Inflammatory macrophage treated with lipopolysaccharide for 4 hours (primary cell): ENCODE measurements at regions not wholly inside any gene's neighbourhood (a gene's known extent, or its start where the extent isn't known, plus 50 kb on each side); places are given as distances from the start of the nearest gene placed in this dataset.
"Not testable (repeated sequence)": the region's sequence is repeated elsewhere in the genome, so short reads cannot be mapped to it uniquely, and the experiment has no call there.

Experiments used
- DNase-seq: peaks from one replicate; pipeline ENCODE4 v3.0.0-alpha.2; 2020

DNA sequence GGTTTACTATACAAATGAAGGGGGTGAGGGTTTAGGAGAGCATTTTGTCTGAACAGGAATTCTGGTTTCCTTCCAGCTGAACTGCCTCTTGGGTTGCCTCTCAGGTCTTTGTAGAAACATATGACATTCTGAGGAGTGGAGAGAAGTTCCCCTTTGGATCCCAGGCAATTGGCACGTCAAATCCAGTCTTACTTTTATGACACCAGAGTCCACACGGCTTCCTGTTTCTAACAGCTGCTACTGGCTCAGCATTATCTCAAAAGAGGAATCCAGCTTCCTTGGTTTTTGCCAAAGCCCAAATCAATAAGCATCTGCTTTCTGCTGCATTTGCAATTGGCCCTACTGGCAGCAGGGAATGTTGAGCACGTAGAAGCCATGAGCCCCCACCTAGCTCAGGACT is 97.6 kb upstream of the FAM20A start:
- DNase-seq: peak; percentile 91

DNA sequence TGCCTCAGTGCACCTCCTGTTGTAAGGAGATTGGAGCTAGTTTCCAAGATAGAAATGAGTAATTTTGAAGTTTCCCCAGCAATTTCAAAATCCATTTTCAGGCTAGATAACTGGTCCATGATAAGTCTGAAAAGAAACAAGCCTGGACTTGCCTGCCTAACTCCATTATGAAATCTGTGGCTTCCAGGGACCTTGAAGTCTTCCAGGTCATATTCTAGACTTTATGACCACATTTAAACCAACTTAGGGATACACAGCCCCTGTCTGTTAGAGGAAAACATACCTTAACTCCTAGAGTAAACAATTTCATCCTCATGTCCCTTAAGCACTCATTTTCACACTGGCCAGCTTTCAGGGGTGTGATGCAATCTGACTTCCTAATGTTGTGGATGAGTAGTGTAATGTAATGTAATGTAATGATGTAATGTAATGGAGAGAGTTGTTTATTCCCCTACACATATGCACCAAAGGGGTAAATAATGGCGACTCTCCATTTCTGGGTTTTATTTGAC is 96.7 kb upstream of the FAM20A start:
- DNase-seq: peak; percentile 88

DNA sequence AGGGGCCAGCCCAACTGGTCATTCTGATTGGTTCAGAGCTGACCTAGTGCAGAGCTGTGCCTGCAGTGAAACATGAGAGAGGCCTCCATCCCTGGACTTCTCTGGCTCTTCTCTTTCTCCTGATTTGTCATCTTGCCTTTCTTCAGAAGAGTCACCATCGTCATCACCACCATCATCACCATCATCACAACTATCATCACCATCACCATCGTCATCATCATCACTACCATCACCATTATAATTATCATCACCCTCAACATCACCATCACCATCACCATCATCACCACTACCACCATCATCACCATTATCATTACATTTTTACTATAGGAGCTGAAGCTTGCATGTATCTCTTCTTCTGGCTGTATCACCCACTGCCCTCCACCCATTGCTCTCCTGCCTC is 94.5 kb upstream of the FAM20A start:
- no peak for DNase-seq

DNA sequence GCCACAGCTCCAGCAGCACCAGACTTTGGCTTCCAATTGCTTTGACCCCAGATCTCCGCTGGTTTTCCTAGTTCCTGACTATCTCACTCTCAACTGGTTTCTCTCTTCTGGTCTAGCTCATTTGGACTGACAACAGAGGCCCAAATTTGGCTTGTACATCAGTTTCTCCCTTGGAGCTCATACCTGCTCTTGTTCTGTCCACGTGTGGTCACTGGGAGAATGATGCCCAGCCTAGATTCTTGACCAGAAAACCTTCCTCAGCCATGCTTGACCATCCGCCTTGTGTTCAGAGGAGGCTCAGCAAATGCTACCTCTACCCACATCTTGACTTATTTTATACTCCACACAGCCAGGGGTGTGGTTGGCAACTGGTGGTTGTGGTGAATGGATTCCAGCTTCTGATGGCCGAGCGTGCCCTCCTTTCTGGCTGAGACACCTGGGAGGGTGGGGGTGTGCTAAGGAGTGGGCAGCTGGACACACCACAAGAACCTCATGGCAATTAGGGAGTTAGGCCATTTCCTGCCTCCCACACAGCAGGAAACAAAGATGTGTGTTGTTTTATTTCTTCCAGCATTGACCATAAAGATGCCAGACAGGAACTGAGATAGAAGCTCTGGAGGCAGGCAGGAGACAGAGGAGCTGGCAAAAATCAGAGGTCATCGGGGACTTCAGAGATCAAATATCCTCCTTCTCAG is 93.8 kb upstream of the FAM20A start:
- DNase-seq: peak; percentile 33

DNA sequence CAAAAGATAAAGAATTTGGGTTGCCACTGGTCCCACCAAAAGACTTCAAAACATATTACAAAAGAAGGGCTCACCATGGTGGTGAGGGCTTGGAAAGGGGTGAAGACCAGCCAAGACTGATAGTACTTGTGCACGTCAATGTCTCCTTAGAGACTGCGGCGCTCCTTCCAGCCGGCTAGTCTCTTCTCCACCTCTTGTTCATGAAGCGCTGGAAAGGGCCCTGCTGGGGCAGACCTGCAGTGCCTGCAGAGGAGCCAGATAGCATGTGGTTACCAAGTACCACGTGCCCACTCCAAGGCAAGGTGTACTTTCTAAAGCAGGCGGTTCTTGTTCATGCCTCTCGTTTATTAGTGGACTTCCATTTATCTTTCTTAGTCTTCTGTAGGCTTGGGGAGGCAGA is 92.7 kb upstream of the FAM20A start:
- DNase-seq: no peak

DNA sequence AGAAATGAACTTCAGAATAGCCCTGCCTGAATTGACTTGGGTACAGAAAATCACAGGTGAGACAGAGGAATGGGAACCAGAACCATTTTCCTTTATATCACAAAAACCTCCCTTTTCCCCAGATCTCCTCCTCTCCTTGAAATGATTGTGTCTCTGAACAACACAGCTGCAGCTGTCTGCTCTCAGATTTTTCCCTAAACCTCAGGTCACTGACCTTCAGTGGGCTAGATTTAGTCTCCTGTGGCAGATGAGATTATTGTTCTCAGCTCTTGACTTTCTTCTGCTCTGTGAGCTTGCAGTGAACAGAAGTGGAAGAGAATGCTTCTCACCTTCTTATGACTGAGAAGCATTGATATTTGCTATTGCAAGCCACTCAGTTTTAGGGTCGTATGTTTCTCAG is 92.3 kb upstream of the FAM20A start:
- DNase-seq: no peak

DNA sequence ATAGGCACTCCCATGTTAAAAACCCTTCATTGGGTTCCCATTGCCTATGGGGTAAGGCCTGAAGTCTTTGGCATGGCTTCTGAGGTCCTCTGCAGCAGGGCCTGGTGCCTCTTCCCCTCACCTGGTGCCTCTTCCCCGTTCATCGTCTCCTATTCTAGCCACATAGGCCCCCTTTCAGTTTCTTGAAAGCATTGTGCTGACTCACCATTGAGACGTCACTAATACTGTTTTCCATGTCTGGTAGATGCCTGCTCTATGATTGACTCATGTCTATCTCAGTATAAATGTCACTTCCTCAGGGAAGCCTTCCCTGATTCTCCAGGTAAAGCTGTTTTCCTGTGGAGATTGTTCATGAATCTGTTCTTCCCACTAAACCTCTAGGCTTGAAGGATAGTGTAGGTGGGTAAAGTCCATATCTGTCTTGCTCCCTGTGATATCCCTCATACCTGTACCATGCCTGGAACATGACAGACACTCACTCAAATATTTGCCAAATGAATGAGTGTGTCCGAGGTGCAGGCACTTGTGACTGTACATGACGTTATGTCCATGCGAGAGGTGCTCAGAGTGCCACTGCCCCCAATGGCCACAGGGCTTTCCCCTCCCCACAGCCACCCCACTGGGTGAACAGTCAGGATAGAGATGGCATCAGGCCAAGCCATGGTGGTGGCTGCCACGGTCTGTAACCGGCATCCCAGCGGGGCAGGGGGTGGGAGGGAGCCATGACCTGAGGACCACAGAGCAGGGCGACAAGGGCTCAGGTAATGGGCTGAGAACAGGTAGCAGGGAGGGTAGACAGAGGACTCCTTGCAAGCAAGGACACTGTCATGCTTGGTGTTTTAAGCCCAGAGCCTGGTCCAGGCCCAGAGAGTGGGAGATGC is 85.2 kb upstream of the FAM20A start:
- no peak for DNase-seq

DNA sequence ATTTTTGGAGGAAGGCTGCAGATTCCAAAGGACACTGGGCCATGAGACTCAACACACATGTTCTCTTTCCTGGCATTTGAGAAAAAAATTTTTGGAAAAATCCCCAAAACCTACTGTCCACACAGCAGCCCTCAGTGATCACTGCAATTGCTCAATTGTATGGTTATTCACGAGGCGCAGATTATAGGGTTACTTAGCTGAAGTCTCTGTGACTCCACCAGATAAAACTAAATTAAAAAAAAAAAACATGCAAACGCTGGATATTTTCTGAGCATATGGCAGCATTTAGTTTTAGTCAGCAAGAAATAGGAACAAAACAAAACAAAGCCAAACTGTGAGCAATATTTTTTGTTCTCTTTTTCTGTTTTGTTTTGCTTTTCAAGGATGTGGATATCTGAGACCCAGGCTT is 83.8 kb upstream of the FAM20A start:
- DNase-seq: no peak

DNA sequence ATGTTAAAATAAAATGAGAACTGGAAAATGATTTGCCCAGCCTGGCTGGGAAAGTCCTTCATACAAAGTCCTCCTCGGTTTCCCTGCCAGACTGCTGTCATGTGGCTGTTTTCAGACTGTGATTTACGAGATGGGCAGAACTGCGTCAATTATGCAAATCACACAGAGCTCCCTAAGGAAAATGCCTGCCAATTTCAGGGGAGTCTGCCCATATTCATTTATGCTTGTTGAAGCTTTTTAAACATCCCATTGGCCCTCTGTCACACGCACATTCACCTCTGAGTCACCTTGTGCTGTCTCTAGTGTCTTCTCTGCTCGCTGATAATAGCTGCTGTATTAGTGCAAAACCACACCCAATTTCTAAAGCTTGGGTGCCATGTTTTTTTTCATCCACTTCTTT is 81.7 kb upstream of the FAM20A start:
- no peak for DNase-seq

DNA sequence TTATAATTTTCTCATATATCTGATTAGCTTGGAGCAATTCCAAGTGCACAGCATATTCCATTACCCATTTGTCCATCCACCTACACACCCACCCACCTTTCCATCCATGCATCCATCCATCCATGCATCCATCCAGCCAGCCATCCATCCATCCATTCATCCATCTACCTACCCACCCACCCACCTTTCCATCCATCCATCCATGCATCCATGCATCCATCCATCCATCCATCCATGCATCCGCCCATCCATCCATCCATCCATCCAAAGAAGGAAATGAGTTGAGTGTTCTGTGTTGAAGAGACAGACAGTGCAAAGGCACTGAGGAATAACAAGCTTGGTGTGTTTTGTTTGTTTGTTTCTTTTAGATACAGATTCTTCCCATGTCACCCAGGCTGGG is 78.7 kb upstream of the FAM20A start:
- DNase-seq: no peak

DNA sequence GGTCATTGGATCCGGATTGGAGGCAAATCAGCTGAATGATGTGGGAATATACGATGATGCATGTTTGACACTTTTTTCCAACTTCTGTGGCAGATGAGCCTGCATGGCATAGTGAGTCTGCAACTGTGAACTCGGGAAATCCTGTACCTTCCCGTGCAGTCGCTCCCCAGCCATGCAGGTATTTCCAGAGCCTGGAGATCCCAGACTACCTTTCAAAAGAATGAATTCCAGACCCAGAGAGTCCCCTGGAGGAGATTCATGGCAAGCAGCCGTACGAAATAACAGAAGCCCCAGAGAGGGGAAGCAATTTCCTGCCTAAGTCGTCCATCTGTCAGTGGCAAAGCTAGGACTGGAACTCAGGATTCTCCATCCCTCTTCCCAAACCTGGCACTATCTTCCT is 75.7 kb upstream of the FAM20A start:
- DNase-seq: no peak

DNA sequence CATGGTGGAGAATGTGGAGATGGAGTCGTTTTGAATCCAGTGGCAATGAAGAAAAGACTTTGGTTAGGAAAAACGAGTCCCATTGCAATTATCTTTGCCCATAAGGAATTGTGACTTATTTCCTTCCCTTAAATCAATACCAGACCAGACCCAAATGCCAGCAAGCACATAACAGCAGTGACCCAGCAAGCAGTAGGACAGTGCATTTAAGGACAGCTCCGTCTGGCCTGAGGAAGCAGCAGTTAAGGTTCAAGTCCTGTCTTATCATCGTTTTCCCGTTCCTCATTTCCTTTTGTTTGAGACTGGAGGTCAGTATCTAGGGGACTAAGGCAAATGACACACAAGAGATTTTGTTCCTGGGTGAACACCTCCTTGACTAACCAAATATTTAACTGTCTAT is 74.6 kb upstream of the FAM20A start:
- no peak for DNase-seq

DNA sequence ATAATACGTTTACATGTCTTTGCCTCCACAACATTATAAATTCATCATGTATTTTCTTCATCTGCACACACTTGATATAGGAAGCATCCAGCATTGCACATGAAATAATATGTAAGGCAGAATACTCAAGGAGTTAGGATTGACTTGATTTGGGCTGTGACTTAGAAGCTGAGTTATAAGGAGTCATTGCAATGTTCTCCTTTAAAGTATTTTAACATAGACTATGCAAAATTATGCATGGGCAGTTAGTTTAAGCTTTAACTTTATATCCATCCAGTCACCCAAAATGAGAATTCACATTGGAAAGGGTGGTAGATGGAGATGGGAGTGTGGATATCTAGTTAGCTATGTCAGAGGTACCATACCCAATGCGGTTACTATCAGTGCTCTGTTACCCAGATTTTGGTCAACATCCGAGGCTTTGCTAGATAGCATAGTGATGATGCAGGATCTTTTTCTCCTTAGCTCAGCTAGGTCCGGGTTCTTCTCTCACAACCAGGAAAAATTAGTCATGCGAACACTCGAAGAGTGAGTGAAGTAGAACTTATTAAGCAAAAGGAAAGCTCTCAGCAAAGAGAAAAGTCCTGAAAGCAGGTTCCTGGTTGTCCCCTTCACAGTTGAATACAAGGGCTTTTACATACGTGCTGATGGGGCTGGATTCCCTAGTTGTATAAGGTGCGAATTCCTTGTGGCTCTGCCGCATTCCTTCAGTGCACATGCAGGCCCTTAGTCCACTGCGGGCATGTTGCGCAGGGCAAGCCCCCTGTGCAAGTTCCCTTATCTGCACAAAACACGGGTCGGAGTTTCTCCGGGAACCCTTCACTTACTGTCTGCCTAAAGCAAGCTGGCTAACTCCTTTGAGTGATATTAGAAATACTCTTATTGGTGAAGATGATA is 73.1 kb upstream of the FAM20A start:
- no peak for DNase-seq

DNA sequence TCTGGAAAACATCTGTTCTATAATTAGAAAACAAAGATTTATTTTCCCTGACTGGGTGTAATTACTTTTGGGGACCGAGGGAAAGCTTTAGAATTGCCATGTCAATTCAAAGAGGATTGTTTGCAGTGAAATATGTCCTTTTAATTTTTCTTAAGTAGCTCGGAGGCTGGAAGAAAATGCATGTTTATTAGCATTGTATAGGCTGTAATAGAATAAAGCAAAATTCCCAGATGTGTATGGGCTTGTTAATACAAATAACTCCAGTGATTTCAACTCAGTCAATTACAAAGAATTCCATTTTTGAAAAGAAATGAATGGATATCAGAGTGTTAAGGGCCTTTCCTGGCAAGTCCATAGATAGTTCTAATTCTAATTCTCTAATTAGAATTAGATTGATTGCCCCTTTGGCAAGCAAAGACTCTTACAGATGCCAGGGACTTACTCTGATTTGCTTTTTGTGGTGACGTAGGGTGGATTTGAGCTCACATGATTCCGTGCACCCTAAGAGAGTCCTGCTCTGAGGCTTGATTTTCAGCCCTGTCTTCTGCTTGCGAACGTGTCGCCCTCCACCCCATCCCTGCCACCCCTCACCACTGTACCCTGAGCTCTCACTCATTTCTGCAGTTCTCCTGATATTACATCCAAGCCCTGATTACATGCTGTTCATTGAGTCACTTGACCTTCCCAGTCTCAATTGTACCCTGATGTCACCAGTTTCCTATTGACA is 70.0 kb upstream of the FAM20A start:
- DNase-seq: no peak

DNA sequence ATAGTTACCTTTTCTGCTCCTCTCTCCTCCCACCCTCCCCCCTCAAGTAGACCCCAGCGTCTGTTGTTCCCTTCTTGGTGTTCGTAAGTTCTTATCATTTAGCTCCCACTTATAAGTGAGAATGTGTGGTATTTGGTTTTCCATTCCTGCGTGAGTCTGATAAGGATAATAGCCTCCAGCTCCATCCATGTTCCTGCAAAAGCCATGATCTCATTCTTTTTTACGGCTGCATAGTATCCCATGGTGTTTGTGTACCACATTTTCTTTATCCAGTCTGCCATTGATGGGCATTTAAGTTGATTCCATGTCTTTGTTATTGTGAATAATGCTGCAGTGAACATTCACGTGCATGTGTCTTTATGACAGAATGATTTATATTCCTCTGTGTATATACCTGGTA is 65.3 kb upstream of the FAM20A start:
- DNase-seq: not testable (repeated sequence)

DNA sequence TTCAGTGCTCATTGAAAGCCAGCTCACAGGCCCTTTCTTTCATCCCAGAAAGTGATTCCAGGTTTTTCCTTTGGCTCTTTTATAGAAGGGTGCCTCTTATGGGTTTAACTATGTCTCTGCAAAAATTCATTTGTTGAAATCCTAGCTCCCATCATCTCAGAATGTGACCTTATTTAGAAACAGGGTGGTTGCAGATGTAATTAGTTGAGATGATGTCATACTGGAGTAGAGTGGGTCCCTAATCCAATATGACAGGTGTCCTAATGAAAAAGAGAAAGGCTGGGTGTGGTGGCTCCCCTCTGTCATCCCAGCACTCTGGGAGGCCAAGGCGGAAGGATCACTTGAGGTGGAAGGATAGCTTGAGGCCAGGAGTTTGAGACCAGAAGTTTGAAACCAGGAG is 64.2 kb upstream of the FAM20A start:
- DNase-seq: no peak

DNA sequence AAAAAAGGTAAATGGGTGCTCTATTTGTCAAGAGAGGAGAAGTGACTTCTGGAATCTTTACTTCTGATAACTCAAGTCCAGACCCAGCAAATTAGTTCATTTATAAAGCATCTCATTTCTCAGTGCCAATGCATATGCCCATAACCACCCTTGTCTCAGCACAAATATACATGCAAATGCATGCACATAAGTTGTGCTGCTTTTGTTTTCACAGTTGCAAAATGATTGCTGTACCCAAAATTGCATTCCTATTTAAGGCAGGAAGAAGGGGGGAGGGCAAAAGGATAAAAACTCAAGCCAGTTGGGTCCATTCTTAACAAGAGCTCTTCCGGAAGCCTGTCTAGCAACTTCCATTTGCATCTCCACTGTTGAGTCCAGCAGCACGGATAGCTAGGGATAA is 61.3 kb upstream of the FAM20A start:
- DNase-seq: no peak

DNA sequence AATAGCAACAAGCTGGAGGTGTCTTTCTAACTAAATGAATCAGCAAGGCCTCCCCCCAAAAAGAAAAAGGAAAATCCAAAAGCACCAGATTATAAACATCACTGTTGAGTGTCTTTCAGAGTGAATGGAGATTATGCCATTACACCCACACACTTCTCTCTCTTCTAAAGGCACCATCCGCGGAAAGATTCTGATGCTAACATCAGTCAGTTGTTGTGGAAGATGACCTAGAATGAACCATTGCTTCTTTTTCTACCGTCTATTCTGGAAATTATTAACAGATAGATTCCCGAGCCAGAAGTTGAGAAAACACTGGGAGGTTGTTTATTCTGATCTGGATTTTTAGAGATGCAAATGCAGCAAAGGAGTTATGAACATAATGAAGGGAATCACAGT is 60.9 kb upstream of the FAM20A start:
- DNase-seq: no peak

DNA sequence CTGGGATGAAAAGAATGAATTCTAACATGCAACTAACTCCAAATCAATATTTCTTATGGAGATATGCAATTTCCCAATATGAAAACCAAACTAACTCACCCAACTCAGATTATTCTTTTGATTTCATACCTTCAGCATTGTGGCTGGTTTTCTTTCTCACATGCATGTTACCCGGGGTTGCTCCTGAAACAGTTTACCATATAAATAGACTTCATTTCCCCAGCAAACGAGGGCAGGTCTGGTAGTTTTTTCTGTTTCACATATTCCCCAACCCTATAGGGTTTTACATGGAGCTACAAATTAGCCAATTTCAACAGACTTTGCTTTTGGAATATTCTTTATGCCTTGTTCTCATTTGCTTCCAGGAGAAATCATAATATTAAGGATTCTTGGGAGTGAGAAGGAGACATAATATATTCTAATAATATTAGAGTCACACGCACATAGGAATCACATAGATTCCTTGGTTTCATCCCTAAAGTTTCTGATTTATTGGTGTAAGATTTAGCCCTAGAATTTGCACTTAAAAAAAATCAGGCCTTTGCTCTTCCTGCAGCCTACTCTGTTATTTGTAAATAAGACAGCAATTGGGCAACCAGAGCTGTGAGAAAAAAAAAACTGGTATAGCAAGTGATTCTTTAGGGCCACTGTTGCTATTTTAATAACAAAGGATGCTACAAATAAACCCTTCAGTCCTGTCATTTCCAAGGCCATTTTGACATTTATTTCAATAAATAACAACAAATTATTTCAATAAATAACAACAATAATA is 60.3 kb upstream of the FAM20A start:
- DNase-seq: no peak

DNA sequence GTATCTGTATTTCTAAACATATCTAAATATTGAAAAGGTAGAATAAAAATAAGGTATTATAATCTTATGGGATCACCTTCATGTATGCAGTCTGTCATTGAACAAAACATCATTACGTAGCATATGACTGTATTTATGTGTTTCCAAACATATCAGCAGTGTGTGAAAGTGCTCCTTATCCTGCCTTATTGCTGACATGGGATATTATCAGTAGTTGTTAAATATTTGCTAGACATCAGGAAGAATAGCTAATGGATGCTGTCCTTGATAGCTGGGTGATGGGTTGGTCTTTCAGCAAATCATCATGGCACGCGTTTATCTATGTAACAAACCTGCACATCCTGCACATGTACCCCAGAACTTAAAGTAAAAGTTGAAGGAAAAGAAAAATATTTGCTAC is 59.1 kb upstream of the FAM20A start:
- no peak for DNase-seq

DNA sequence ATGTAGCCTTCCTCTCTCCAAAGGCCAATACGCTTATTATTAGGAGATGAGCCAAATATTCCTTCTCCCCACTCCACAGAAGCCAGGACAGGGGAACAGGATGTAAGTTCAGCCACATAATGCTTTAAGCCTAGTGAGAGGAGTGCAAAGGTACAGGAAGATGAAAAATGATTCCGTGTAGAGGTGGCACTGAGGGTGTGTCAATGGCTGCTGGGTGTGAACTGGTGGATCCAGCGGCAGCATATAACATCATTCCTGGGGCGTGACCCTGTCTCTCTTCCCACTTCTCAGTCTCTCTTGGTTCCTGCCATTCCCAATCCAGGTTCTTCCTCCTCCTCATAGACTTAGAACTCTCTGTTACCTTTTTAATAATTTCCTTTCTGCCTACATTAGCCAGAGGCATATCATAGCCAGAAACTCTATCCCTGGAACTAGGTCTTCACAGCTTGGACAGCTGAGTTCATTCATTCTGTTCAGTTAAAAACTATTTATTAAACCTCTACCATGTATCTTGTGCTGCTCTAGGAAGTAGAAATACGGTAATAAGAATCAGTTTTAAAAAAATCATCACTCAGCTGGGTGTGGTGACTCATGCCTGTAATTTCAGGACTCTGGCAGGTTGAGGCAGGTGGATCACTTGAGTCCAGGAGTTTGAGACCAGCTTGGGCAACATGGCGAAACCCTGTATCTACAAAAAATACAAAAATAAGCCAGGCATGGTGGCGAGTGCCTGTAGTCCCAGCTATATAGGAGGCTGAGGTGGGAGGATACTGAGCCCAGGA is 58.0 kb upstream of the FAM20A start:
- DNase-seq: no peak
